Osteocyte (in vitro differentiated cells): ENCODE measurements at regions not wholly inside any gene's neighbourhood (a gene's known extent, or its start where the extent isn't known, plus 50 kb on each side); places are given as distances from the start of the nearest gene placed in this dataset.

ENCODE experiments used
- DNase-seq: peaks from one replicate; pipeline ENCODE4 v3.0.0; 2021; ENCODE audit warnings: mixed read lengths; ENCODE audit not compliant: unreplicated experiment; ENCODE audit errors: extremely low spot score
- H3K27ac Mint-ChIP-seq: one replicate; pipeline ENCODE4 v1.8.0; 2021; ENCODE audit warnings: mild to moderate bottlenecking, mixed read lengths; ENCODE audit not compliant: unreplicated experiment
- H3K27me3 Mint-ChIP-seq: one replicate; pipeline ENCODE4 v1.8.0; 2021; ENCODE audit warnings: mixed read lengths; ENCODE audit not compliant: unreplicated experiment
- H3K36me3 Mint-ChIP-seq: one replicate; pipeline ENCODE4 v1.8.0; 2021; ENCODE audit warnings: mixed read lengths; ENCODE audit not compliant: unreplicated experiment
- H3K4me1 Mint-ChIP-seq: one replicate; pipeline ENCODE4 v1.8.0; 2021; ENCODE audit warnings: mixed read lengths; ENCODE audit not compliant: unreplicated experiment
- H3K4me3 Mint-ChIP-seq: one replicate; pipeline ENCODE4 v1.8.0; 2021; ENCODE audit warnings: mild to moderate bottlenecking, moderate library complexity, mixed read lengths; ENCODE audit not compliant: unreplicated experiment
- H3K9me3 Mint-ChIP-seq: one replicate; pipeline ENCODE4 v1.8.0; 2021; ENCODE audit warnings: mixed read lengths; ENCODE audit not compliant: unreplicated experiment
- CTCF ChIP-seq: fragments of 200-600 bp; sonication (generic); IDR thresholded peaks from 2 replicates; pipeline ENCODE4 v1.5.0; 2021; ENCODE audit warnings: antibody characterized with exemption, mild to moderate bottlenecking, moderate library complexity

- Mint-ChIP-seq H3K27ac (no peak overlapping the region), H3K36me3 (no peaks in the 10 kb centered on the region), H3K27me3 (peaks cover 3% of the 10 kb centered on the region), H3K4me1 (peaks cover 15% of the 10 kb centered on the region), H3K4me3 (no peak overlapping the region), H3K9me3 (no peaks in the 10 kb centered on the region)
- TF ChIP-seq CTCF: no peak
- no peak for DNase-seq
These were observed 390.9 kb upstream of the CELF2 start for GRCh38 chr10:10626734-10627133.

DNA sequence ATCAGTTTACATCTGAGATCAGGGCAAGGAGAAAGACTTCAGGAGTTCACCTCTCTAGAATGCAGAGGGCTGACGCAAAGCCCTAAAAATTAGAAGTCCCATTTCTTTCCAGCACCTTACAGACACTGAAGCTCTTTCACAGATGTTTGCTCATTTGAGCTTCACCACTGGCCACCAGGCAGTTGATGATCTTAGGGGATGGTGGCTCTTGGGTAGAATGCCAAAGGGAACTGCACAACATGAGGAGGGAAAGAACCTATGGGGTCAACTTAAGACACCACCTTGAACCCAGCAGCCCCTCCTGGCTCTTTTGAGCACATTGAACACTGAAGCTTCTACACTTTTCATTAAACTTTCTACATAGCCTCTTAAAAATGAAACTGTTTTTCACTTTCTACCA is 390.3 kb upstream of the CELF2 start:
- no peaks in the 10 kb centered on the region for H3K36me3 Mint-ChIP-seq
- H3K9me3 Mint-ChIP-seq: no peaks in the 10 kb centered on the region
- no peak for DNase-seq
- H3K27ac Mint-ChIP-seq: no peak overlapping the region
- no peak overlapping the region for H3K4me3 Mint-ChIP-seq
- no peak for TF ChIP-seq CTCF
- H3K27me3 Mint-ChIP-seq: peaks cover 3% of the 10 kb centered on the region
- peaks cover 17% of the 10 kb centered on the region for H3K4me1 Mint-ChIP-seq

- Mint-ChIP-seq H3K4me1 (peaks cover 17% of the 10 kb centered on the region), H3K4me3 (no peak overlapping the region), H3K36me3 (no peaks in the 10 kb centered on the region), H3K9me3 (no peaks in the 10 kb centered on the region), H3K27ac (no peak overlapping the region), H3K27me3 (peaks cover 3% of the 10 kb centered on the region)
- DNase-seq: no peak
- TF ChIP-seq CTCF: no peak
These were observed 388.2 kb upstream of the CELF2 start for GRCh38 chr10:10629512-10629911.

DNA sequence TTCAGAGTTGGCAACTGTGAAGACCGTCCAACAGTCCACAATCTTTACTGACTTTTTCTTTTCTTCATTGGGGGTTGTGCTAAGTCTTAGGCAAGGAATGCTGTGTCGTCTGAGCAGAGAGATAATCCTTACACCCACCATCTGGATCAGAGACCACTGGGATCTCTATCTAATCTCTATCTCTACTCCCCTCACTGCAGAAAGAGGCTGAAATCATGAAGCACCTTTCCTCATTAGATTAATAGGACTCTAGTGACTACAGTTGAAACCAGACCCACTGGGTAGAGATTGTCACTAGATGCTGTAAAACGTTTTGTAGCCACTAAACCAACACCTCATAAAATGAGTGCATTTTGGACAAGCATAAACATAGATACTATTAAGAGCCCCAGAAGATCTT is 387.4 kb upstream of the CELF2 start:
- no peak overlapping the region for H3K4me3 Mint-ChIP-seq
- H3K36me3 Mint-ChIP-seq: no peaks in the 10 kb centered on the region
- peaks cover 3% of the 10 kb centered on the region for H3K27me3 Mint-ChIP-seq
- no peak for DNase-seq
- no peaks in the 10 kb centered on the region for H3K9me3 Mint-ChIP-seq
- H3K4me1 Mint-ChIP-seq: peaks cover 17% of the 10 kb centered on the region
- no peak overlapping the region for H3K27ac Mint-ChIP-seq
- no peak for TF ChIP-seq CTCF

DNA sequence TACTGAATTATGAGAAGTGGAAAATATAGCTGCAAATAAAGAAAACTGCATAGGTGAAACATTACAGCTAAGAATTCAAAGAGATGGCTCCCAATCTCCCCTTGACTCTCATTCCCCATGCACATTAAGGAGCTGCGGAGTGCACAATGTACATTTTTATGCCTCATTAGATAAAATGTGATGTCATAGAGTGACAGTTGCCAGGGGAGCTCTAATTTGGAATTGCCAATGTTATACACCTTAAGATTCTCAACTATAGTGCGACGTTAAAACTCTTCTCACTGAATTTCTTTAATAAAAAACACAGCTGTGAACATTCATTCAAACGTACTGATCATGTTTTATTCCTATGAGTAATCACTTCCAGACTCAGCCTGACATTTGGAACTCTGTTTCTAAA is 386.9 kb upstream of the CELF2 start:
- Mint-ChIP-seq H3K27ac (no peak overlapping the region), H3K9me3 (no peaks in the 10 kb centered on the region), H3K36me3 (no peaks in the 10 kb centered on the region), H3K4me3 (no peak overlapping the region), H3K27me3 (peaks cover 3% of the 10 kb centered on the region), H3K4me1 (peaks cover 17% of the 10 kb centered on the region)
- no peak for DNase-seq
- TF ChIP-seq CTCF: no peak
